GM18519 (cell line): ENCODE measurements at regions not wholly inside any gene's neighbourhood (a gene's known extent, or its start where the extent isn't known, plus 50 kb on each side); places are given as distances from the start of the nearest gene placed in this dataset.

Experiments used
- ATAC-seq: cut with Tn5 transposase; IDR thresholded peaks from one replicate; pipeline ENCODE4 v1.9.1; 2021; ENCODE audit warnings: mild to moderate bottlenecking, moderate library complexity; ENCODE audit not compliant: unreplicated experiment, low FRiP score

GRCh38 chr3:159209459-159209858 is 407.6 kb downstream of the MFSD1 start:
- no peak for ATAC-seq

DNA sequence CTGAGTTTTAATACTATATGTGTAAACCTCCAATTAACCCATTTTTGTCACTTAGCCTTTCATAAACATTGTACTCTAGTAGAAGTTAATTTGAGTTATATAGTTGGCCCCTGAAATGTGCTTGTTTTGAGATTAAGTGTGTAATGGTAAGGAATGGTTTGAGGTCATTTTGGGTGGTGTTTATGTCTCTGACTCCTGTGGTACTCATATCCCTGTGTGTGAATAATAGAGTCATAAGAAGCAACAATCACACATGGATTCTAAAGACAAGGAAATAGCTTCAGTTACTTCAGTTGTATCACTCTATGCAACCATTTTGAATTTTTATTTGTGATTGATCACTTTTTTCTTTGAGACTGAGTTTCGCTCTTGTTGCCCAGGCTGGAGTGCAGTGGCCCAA is 408.5 kb downstream of the MFSD1 start:
- no peak for ATAC-seq

- no peak for ATAC-seq
These were observed 414.5 kb downstream of the MFSD1 start for GRCh38 chr3:159216311-159216710.

DNA sequence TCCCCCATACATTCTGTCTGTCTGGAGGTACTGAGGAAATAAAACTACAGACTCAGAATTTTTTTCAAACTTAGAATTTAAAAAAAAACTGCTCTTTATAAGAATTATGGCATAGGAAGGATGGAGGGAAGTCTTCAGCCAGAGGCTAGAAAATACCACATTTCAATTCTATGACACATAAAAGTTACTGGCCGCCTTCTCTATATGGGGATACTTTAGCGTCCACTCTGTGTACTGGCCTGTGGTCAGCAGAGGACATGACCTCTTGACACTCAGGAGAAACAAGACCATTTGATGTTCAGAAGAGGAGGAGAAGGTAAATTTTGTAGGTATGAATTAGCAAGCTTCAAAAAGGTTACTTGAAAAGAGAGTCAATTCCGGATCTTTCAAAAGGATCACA is 417.4 kb downstream of the MFSD1 start:
- no peak for ATAC-seq

DNA sequence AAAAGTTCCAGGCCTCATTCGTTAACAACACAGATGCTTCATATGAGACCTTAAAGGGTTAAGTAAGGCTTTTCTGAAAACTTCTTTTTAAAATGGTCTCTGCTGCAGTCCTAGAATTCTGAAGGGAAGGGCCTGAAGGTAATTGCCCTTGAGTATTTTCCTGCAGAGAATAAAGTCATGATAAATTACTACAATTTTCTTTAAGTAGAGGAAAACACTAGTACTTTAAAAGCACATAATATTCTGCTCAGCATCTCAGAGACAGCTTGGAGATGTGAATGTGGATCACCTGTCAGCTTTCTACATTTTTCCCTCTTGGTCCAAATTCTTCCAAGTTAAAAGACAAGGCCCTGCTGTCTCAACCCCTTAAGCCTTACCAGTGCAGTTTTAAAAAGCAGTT is 419.5 kb downstream of the MFSD1 start:
- no peak for ATAC-seq

DNA sequence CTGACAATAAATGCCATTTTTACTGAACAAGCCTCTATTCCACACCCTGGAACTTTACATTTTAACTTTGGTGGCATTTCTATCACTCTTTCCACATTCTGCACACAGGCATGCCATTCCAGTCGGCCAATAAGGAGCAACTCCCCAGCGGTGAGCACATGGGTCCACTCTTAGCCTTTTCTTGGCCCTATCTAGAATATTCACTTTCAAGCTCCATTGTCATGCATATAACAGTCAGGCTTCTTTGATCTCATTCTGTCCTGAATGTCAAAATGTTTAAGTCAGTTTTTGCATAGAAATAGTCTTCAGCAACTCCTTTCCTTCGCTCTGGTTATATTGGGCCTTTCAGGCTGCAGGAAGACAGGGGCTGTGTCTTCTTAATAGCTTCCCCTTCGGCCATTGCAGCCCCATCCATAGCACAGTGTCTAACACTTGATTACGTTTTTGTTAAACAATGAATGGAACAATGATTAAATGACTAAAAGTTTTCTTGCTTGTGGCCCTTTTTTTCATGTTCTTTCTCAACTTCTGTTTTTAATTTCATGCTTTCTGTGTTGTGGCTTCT is 427.3 kb downstream of the MFSD1 start:
- ATAC-seq: no peak

GRCh38 chr3:159232966-159233365 is 431.1 kb downstream of the MFSD1 start:
- ATAC-seq: no peak

GRCh38 chr3:159233734-159234133 is 431.9 kb downstream of the MFSD1 start:
- ATAC-seq: no peak

- ATAC-seq: no peak
These were observed 432.5 kb downstream of the MFSD1 start for GRCh38 chr3:159234306-159234705.

GRCh38 chr3:159236321-159236720 is 434.5 kb downstream of the MFSD1 start:
- no peak for ATAC-seq

- no peak for ATAC-seq
These were observed 435.4 kb downstream of the MFSD1 start for GRCh38 chr3:159237226-159237625.

DNA sequence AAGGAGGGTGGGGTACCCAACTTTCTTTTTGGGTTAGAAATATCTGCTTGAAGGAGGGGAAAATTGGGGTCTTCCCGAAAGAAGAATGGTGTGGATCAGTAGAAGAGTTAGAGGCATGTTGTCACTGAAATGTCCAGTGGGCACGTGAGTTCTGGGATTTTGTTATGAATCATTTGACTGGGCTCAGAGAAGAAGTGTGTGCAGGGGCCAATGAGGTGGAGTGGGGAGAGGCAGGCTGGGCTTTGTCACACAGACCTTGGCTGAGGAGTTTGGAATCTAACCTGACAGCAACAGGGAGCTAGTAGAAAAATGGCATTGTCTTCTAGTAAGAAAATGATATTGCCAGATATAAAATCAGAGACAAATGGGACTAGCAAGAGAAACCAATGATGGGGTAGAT is 436.8 kb downstream of the MFSD1 start:
- ATAC-seq: no peak

DNA sequence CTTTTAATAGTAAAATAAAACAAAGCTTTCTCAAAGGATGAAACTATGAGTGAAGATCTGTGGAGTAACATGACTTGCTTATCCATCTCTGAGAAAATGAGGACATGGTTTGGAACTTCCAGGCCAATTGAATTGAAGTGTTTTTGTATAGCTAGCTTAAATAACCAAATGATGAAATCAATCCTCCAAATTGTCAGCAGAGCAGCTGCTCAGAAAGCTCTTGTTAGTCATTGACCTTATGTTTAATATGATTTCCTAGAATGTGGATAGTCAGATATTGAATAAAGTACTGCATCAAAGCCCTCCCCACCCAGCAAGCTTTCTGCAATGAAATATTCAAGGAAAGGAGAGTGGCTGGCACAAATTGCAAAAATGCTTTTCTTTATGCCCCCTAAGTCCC is 437.2 kb downstream of the MFSD1 start:
- no peak for ATAC-seq

DNA sequence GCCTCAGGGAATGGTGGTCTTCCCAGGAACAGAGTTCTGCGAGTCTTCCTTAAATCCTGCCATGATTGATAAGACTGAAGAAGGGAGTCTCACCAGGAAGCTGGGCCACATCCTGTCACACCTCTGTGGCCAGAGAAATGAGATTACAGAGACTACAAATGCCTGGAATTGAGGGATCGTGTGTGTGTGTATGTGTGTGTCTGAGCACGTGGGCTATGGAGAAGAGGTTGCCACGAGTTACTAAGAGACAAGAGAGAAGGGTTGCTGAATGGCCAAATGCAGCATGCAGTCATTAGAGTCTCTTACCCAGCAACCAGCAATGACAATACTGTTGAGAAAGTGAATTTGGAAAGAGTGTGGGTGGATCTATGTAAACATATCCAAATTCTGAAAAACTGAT is 443.1 kb downstream of the MFSD1 start:
- ATAC-seq: no peak

GRCh38 chr3:159245871-159246270 is 444.0 kb downstream of the MFSD1 start:
- no peak for ATAC-seq

DNA sequence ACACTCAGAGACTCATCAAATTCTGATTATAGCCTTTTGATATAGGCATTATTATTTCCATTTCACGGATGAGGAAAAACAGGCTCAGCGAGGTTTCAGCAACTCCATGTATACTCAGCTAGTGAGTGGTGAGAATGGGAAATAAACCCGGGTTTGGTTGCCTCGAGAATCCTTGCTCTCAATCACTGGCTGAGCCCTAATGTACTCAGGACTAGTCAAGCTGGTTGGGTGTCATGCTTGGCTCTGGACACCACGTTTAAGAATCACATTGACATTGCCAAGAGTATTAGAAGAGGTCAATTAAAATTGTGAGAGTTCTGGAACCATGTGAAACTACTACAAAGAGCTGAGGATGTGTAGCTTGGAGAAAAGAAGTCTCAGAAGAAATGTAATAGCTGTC is 444.5 kb downstream of the MFSD1 start:
- ATAC-seq: no peak

- no peak for ATAC-seq
These were observed 447.8 kb downstream of the MFSD1 start for GRCh38 chr3:159249472-159250174.

DNA sequence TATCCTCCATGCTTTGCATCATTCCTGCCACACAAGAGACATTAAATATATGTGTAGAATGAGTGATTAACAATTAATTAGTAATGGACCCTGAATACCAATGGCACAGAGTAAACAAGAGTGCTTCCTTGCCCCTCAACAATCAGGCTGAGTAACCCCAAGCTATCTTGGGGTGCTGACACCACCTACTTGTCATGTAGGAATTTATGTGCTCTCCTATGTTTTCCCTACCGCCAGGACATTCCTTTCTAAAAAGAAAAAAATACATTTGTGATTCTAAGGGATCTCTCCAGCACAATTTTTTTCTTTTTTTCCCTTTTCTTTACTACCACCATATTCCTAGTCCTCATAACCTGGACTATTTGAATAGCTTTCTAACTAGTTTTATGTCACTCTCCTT is 449.1 kb downstream of the MFSD1 start:
- ATAC-seq: no peak

- ATAC-seq: no peak
These were observed 450.4 kb downstream of the MFSD1 start for GRCh38 chr3:159252274-159252673.

- ATAC-seq: no peak
These were observed 451.0 kb downstream of the MFSD1 start for GRCh38 chr3:159252772-159253384.

DNA sequence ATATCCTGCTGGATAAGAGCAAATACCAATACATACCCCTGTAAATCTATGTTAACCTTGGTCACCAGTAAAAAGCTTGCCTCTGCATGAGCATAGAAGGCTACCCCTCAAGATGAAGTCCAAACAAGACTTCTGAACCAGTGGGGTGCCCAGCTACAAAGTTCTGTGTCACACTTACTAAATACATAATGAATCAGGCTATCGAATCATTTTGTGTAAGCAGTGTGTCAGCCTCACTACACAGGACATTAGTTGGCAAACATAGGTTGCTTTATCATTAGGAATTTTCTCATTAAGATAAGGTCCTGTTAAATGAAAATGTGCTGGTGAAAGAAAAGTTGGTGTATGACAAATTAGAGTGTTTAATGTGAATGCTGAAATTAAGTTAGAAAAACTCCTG is 452.0 kb downstream of the MFSD1 start:
- no peak for ATAC-seq

- no peak for ATAC-seq
These were observed 456.1 kb downstream of the MFSD1 start for GRCh38 chr3:159257954-159258353.
